GM18870 (cell line): ENCODE measurements at regions not wholly inside any gene's neighbourhood (a gene's known extent, or its start where the extent isn't known, plus 50 kb on each side); places are given as distances from the start of the nearest gene placed in this dataset.
"Not testable (repeated sequence)": the region's sequence is repeated elsewhere in the genome, so short reads cannot be mapped to it uniquely, and the experiment has no call there.

Experiments used
- ATAC-seq: cut with Tn5 transposase; IDR thresholded peaks from one replicate; pipeline ENCODE4 v1.9.1; 2021; ENCODE audit warnings: moderate library complexity; ENCODE audit not compliant: unreplicated experiment

GRCh38 chr13:39803156-39803555 lies 147.7 kb downstream of the COG6 start:
- no peak for ATAC-seq

- ATAC-seq, result no peak
These were observed 148.4 kb downstream of the COG6 start for GRCh38 chr13:39803851-39804250.

GRCh38 chr13:39804332-39805210 lies 149.1 kb downstream of the COG6 start:
- no peak for ATAC-seq

GRCh38 chr13:39809466-39809865 lies 154.0 kb downstream of the COG6 start:
- no peak for ATAC-seq

GRCh38 chr13:39810091-39810877 lies 154.8 kb downstream of the COG6 start:
- no peak for ATAC-seq

GRCh38 chr13:39811051-39811450 lies 155.6 kb downstream of the COG6 start:
- no peak for ATAC-seq

GRCh38 chr13:39811696-39812095 lies 156.2 kb downstream of the COG6 start:
- no peak for ATAC-seq

GRCh38 chr13:39815345-39816111 lies 160.1 kb downstream of the COG6 start:
- no peak for ATAC-seq

GRCh38 chr13:39816936-39817335 lies 161.5 kb downstream of the COG6 start:
- ATAC-seq, result no peak

- ATAC-seq, result no peak
These were observed 163.5 kb downstream of the COG6 start for GRCh38 chr13:39818953-39819352.

- no peak for ATAC-seq
These were observed 165.1 kb downstream of the COG6 start for GRCh38 chr13:39820606-39821005.

- ATAC-seq, result no peak
These were observed 166.5 kb downstream of the COG6 start for GRCh38 chr13:39821977-39822376.

- no peak for ATAC-seq
These were observed 167.0 kb downstream of the COG6 start for GRCh38 chr13:39822437-39822836.

- no peak for ATAC-seq
These were observed 167.7 kb downstream of the COG6 start for GRCh38 chr13:39823063-39823713.

GRCh38 chr13:39825886-39826285 lies 170.4 kb downstream of the COG6 start:
- no peak for ATAC-seq

GRCh38 chr13:39835253-39835652 lies 179.8 kb downstream of the COG6 start:
- no peak for ATAC-seq

GRCh38 chr13:39836038-39836437 lies 180.6 kb downstream of the COG6 start:
- no peak for ATAC-seq

GRCh38 chr13:39837866-39838265 lies 182.4 kb downstream of the COG6 start:
- ATAC-seq, result not testable (repeated sequence)

GRCh38 chr13:39840201-39840600 lies 184.7 kb downstream of the COG6 start:
- no peak for ATAC-seq

GRCh38 chr13:39847336-39847735 lies 191.9 kb downstream of the COG6 start:
- no peak for ATAC-seq

- no peak for ATAC-seq
These were observed 199.8 kb downstream of the COG6 start for GRCh38 chr13:39855236-39855635.
